ENCODE measurements at regions not wholly inside any gene's neighbourhood (a gene's known extent, or its start where the extent isn't known, plus 50 kb on each side); places are given as distances from the start of the nearest gene placed in this dataset.

DNA sequence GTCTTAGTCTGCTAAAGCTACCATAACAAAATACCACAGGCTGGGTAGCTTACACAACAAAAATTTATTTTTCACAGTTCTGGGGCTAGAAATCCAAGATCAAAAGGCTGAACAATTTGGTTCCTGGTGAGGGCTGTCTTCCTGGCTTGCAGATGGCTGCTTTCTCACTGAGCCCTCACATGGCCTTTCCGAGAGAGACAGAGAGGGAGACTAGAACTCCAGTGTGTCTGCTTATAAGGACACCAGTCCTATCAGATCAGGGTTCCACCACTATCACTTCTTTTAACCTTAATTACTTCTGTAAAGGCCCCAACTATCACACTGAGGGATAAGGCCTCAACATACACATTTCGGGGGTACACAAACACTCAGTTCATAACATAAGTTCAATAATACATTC, 527.4 kb upstream of the VSTM2A start:
- TF ChIP-seq POLR2A (IDR thresholded peaks at IDR 0.05; ENCODE audit: low read length) (no peak), GATA1 (IDR thresholded peaks at IDR 0.05; ENCODE audit: low read depth, low read length) (no peak)
